Skeletal muscle tissue (tissue), 3 donors: ENCODE measurements at regions not wholly inside any gene's neighbourhood (a gene's known extent, or its start where the extent isn't known, plus 50 kb on each side); places are given as distances from the start of the nearest gene placed in this dataset.

Experiments
- H3K27ac ChIP-seq: one replicate; pipeline ENCODE4 v1.7.0; 2013; ENCODE audit warnings: mild to moderate bottlenecking, low read depth, low read length, inconsistent platforms
- H3K27me3 ChIP-seq, 3 donors: one replicate each; pipeline ENCODE4 v1.7.0; 2013; ENCODE audit warnings: low read length in 3 of 3; ENCODE audit not compliant: control insufficient read depth in 3 of 3, insufficient read depth in 3 of 3
- H3K36me3 ChIP-seq, 3 donors: one replicate each; pipeline ENCODE4 v1.7.0; 2013; ENCODE audit warnings: low read length in 3 of 3; ENCODE audit not compliant: control insufficient read depth in 3 of 3, insufficient read depth in 3 of 3
- H3K4me1 ChIP-seq, 3 donors: one replicate each; pipeline ENCODE4 v1.7.0; 2013; ENCODE audit warnings: low read length in 3 of 3, mild to moderate bottlenecking in 3 of 3; ENCODE audit not compliant: control insufficient read depth in 3 of 3, insufficient read depth in 3 of 3
- H3K4me3 ChIP-seq, 3 donors: one replicate each; pipeline ENCODE4 v1.7.0; 2013; ENCODE audit warnings: low read length in 3 of 3
- H3K9ac ChIP-seq, 3 donors: one replicate each; pipeline ENCODE4 v1.7.0; 2013; ENCODE audit warnings: low read length in 3 of 3, mild to moderate bottlenecking in 3 of 3, moderate library complexity in 2 of 3, low read depth in 1 of 3
- H3K9me3 ChIP-seq, 3 donors: one replicate each; pipeline ENCODE4 v1.7.0; 2013; ENCODE audit warnings: low read length in 3 of 3; ENCODE audit not compliant: control insufficient read depth in 3 of 3
- donor health status: Osteomylitis.

DNA sequence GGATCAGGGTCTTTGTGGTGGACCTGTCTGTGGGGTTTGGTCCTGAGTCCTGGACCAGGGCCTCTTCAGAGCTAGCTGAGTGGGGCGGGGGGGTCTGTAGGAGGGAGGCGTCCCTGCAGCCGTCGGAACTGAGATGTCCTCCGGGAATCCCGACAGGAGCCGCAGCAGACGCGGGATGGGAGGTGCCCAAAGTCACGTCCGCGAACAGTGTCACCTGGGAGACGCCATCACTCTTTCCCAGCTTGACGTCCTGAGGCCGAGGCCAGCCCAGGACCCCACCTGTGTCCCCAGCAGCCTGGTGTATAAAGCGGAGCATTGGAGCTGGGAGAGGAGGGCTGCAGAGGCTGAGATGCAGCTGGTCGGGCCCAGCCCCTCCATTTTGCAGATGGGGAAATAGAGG, 1234.7 kb downstream of the BRD1 start:
- Histone ChIP-seq H3K27ac (no peak overlapping the region), H3K9me3 (peaks cover 0 to 1% (median 0%) of the 10 kb centered on the region in 3 donors), H3K36me3 (no peaks in the 10 kb centered on the region), H3K4me3 (no peak overlapping the region), H3K4me1 (no peaks in the 10 kb centered on the region), H3K27me3 (peaks cover 0 to 37% (median 21%) of the 10 kb centered on the region in 3 donors), H3K9ac (no peak overlapping the region)

DNA sequence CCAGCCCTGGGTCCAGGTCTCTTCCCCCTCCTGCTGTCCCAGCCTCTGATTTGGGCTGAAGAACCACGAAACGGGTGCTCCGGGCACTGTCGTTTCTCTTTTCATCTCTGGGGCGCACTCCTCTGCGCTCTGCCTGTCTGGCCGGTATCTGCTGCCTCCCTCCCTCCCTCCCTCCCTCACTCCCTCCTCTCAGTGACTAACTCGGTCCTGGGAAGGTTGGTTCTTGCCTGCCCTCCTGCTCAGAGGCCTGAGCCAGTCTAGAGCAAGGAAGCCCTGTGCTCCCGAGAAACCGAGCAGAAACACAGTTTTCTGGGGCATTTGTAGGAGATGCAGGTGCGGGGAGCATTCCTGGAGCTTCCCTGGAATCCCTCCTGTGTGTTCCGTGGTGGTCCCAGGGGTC, 1235.2 kb downstream of the BRD1 start:
- no peak overlapping the region for H3K27ac ChIP-seq
- no peaks in the 10 kb centered on the region for H3K4me1 ChIP-seq
- no peak overlapping the region for H3K4me3 ChIP-seq
- no peaks in the 10 kb centered on the region for H3K36me3 ChIP-seq
- H3K9me3 ChIP-seq, result no peaks in the 10 kb centered on the region
- H3K9ac ChIP-seq, result no peak overlapping the region
- H3K27me3 ChIP-seq, result peaks cover 0 to 39% (median 20%) of the 10 kb centered on the region in 3 donors

DNA sequence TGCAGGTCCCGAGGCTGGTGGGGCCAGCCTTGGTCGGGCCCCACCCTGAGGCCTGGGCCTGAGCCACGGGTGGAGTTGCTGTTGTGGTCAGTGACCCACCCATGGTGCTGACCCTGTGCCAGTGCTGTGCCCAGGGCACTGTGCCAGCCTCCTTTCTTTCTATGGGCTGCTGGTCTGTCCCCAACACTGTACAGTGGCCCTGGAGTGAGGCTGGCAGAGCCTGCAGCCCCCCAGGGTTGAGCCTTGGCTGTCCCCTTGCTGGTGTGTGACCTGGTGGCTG, 1235.7 kb downstream of the BRD1 start:
- no peak overlapping the region for H3K9ac ChIP-seq
- H3K27ac ChIP-seq, result no peak overlapping the region
- H3K27me3 ChIP-seq, result peaks cover 0 to 43% (median 21%) of the 10 kb centered on the region in 3 donors
- no peaks in the 10 kb centered on the region for H3K4me1 ChIP-seq
- H3K4me3 ChIP-seq, result no peak overlapping the region
- H3K36me3 ChIP-seq, result no peaks in the 10 kb centered on the region
- H3K9me3 ChIP-seq, result no peaks in the 10 kb centered on the region

DNA sequence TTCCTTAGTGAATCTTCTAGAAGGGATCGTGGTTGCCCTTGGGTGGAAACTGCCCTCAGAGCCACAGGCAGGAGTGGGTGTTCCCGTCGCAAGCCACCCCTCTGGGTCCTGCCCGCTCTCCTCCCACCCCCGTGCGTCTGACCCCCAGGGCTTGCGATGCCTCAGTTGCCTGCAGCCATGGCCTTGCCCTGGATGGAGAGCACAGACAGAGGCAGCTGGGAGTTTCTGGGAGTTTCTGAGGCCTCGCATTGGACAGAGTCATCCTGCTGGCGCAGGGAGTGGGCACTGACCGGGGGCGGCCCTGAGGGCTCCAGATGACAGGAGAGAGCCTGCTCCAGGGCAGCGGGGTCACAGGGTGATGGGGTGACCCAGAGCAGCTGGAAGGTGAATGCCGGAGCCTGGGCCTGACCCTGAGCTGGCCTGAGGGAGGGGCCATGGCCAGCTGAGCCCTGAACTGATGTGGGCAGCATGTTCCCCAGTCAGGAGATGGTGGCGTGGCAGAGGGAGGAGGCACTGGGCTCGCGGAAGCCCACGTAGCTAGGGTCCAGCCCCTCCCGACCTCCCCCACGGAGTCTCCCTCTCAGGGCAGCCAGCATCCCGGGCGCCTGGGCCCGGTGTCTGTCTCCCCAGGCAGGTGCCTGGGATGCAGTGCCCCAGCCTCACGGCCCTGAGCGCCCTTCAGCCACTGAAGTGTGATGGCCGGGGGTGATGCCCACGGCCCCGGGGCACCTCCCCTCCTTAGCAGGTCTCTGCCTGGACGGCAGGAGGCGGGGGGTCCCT, 1236.2 kb downstream of the BRD1 start:
- H3K4me1 ChIP-seq, result no peaks in the 10 kb centered on the region
- peaks cover 0 to 46% (median 23%) of the 10 kb centered on the region in 3 donors for H3K27me3 ChIP-seq

DNA sequence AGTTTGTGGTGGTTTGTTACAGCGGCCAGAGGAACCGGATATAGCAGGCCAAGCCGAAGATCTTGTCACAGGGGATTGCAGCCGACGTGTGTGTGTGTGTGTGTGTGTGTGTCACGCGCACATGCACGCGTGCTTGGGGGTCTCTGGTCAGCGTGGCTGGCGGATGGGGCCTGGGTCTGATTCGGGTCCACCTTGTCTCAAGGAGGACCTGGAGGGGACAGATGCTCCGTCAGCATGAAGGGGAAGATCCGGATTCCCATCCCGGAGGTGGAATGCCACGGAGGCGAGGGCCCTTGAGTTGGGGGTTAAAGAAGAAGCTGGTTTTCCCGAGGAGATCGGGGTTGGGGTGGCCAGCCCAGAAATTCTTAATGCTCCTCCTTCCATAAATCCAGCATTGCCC, 1237.8 kb downstream of the BRD1 start:
- no peaks in the 10 kb centered on the region for H3K9me3 ChIP-seq
- no peaks in the 10 kb centered on the region for H3K4me1 ChIP-seq
- no peak overlapping the region for H3K9ac ChIP-seq
- no peaks in the 10 kb centered on the region for H3K36me3 ChIP-seq
- peaks cover 9 to 45% (median 31%) of the 10 kb centered on the region in 3 donors for H3K27me3 ChIP-seq
- H3K4me3 ChIP-seq, result no peak overlapping the region
- no peak overlapping the region for H3K27ac ChIP-seq

More for the DNA sequence above, 1236.2 kb downstream of the BRD1 start:
- no peak overlapping the region for H3K9ac ChIP-seq
- no peak overlapping the region for H3K27ac ChIP-seq
- no peaks in the 10 kb centered on the region for H3K36me3 ChIP-seq
- no peak overlapping the region for H3K4me3 ChIP-seq
- H3K9me3 ChIP-seq, result no peaks in the 10 kb centered on the region

DNA sequence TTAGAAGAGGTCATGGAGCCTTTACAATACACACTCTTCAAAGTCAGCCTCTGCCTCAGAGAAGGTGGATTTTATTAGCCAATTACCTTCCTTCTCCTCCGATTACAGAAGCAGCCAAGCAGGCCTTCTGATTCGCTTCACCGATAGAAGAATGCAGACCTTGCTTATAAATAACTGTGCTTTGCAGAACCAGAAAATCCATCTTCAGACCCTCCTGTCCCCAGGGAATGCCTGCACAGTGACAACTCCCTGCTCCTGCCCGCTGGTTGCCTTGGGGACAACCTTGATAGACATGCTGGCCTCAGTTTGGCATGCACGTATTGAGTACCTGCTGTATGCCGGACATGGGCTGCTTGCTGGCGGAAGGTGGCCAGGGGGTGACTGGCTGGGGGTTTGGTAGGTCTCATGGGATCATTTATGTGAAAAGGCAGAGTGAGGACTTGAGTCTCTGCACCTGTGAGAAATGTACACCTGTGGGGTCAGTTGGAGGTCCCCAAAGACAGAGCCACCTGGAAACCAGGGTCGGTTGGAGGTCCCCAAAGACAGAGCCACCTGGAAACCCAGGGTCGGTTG, 1238.7 kb downstream of the BRD1 start:
- no peaks in the 10 kb centered on the region for H3K9me3 ChIP-seq
- H3K27ac ChIP-seq, result no peak overlapping the region

DNA sequence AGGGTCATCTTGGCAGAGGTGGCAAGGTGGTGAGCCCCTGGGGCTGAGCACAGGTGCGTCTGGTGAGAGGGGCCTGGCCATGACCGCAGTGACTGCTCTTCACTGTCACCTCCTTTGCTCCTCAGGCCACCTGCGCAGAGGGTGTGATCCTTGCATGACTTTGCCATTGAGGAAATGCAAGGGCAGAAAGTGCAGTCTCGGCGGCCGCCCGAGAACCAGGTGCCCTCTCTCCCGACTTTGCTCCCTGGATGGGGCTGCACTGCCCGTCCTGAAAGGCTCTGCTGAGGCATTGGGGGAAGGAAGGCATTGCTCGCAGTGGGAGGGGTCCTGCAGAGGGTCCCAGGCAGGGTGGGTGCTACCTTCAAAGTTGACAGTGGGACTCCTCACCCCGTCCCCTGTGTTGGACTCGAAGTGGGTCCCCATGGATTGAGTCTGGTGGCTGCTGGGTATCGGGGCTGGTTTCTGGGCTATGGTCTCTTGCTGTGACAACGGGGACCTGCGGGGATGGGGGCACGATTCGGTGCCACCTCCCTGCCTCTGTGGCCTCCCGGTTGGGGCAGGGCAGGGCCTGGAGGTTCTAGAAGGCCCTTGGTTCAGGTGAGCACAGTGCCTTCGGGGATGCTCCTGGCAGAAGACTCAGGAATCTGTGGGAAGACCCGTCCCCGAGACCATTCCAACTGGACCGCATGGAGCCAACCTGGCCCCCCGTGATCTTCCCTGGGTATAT, 1239.4 kb downstream of the BRD1 start:
- Histone ChIP-seq H3K36me3 (no peaks in the 10 kb centered on the region), H3K9me3 (no peaks in the 10 kb centered on the region), H3K27ac (no peak overlapping the region), H3K27me3 (peaks cover 24 to 42% (median 38%) of the 10 kb centered on the region in 3 donors), H3K9ac (no peak overlapping the region), H3K4me3 (no peak overlapping the region), H3K4me1 (no peaks in the 10 kb centered on the region)

More for the DNA sequence above, 1238.7 kb downstream of the BRD1 start:
- Histone ChIP-seq H3K36me3 (no peaks in the 10 kb centered on the region), H3K4me1 (no peaks in the 10 kb centered on the region), H3K27me3 (peaks cover 18 to 43% (median 34%) of the 10 kb centered on the region in 3 donors), H3K4me3 (no peak overlapping the region), H3K9ac (no peak overlapping the region)

DNA sequence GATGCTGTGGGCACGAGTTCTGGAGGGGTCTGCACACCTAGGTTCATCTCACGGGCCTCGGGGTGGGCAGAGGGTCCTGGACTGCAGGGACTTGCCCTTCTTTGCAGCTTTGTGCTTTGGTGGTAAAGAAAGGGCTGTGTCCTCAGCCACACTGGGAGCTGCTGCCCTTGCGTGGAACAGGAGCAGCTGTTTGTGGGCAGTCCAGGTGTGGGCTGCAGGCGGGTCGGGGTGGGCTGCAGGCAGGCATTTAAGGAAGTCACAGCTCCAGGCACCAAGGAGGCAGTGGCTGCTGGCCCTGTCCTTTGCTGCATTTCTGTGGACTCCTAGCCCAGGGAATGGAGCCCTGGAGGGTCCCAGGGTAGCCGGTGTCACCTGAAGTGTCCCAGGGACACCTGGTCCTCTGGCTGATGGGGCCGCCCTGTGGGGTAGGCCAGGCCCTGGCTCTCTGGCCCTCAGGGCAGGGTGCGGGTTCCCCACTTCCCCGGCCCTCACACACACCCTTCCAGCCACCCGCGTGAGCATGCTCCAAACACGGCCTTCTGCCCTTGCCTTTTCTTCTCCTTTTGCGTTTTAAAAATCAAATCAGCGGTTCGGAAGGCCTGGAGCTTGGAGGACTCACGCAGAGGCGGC, 1240.3 kb downstream of the BRD1 start:
- Histone ChIP-seq H3K4me1 (no peaks in the 10 kb centered on the region), H3K9ac (no peak overlapping the region), H3K36me3 (no peaks in the 10 kb centered on the region), H3K27me3 (peaks cover 30 to 42% (median 38%) of the 10 kb centered on the region in 3 donors), H3K4me3 (no peak overlapping the region), H3K27ac (no peak overlapping the region), H3K9me3 (no peaks in the 10 kb centered on the region)

DNA sequence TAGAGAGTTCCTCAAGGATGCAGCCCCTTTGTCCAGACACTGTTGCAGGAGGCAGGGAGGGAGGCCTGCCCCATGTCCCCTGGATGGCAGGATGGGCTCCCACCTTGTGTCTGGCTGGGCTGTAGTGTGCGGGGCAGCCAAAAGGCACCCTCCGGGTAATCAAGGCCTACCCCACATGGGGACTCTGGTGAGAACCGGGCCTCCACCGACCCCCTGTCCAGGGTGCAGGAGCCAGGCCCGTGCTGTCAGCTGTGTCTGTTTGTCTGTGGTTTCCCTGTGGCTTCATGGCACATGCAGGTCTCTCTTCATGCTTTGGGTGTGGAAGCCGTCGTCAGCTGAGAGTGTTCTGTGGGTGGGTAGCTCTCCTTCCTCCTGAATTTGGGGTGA, 1240.9 kb downstream of the BRD1 start:
- Histone ChIP-seq H3K36me3 (no peaks in the 10 kb centered on the region), H3K4me3 (no peak overlapping the region), H3K27me3 (peaks cover 30 to 38% (median 37%) of the 10 kb centered on the region in 3 donors), H3K9me3 (no peaks in the 10 kb centered on the region), H3K4me1 (no peaks in the 10 kb centered on the region), H3K9ac (no peak overlapping the region), H3K27ac (no peak overlapping the region)
